ENCODE measurements at regions not wholly inside any gene's neighbourhood (a gene's known extent, or its start where the extent isn't known, plus 50 kb on each side); places are given as distances from the start of the nearest gene placed in this dataset.

DNA sequence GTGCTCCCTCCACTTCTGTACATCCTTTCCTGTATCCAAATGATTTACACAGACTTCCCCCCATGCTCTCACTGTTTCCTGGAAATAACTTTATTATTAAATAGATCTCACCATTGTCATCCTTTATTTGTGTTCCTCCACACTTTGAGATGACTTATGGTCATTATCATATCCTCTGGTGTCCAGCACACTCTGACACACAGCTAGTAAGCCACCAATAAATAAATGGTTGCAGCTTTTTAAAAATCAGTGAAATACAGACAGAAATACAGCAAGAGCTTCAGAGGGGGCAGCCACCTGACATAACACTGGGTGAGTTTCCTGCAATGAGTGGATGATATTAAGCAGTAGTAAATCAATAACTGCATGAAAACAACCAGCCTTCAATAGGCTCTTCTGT, 2036.4 kb upstream of the AGA start:
- TF ChIP-seq, protein P1, sequence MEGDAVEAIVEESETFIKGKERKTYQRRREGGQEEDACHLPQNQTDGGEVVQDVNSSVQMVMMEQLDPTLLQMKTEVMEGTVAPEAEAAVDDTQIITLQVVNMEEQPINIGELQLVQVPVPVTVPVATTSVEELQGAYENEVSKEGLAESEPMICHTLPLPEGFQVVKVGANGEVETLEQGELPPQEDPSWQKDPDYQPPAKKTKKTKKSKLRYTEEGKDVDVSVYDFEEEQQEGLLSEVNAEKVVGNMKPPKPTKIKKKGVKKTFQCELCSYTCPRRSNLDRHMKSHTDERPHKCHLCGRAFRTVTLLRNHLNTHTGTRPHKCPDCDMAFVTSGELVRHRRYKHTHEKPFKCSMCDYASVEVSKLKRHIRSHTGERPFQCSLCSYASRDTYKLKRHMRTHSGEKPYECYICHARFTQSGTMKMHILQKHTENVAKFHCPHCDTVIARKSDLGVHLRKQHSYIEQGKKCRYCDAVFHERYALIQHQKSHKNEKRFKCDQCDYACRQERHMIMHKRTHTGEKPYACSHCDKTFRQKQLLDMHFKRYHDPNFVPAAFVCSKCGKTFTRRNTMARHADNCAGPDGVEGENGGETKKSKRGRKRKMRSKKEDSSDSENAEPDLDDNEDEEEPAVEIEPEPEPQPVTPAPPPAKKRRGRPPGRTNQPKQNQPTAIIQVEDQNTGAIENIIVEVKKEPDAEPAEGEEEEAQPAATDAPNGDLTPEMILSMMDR (conservative IDR thresholded peaks at IDR 0.05; ENCODE audit: low read depth, low read length): no peak
- TF ChIP-seq EZH2 (IDR thresholded peaks at IDR 0.05; ENCODE audit: borderline replicate concordance, low read depth, low read length, poor library complexity, severe bottlenecking): no peak
